ENCODE measurements at regions not wholly inside any gene's neighbourhood (a gene's known extent, or its start where the extent isn't known, plus 50 kb on each side); places are given as distances from the start of the nearest gene placed in this dataset.

DNA sequence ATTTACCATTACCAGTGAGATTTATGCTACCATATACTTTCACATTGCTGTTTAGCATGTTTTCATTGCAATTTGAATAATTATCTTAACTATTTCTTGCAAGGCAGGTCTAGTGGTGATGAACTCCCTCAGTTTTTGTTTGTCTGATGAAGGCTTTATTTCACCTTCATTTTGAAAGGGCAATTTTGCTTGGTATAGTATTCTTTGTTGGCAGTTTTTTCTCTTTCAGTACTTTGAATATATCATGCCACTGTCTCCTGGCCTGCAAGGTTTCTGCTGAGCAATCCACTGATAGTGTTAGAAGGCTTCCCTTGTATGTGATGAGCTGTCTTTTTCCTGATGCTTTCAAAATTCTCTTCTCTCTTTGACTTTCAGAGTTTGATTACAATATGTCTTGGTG lies 188.0 kb downstream of the MARCHF11 start:
- TF ChIP-seq, protein P1, sequence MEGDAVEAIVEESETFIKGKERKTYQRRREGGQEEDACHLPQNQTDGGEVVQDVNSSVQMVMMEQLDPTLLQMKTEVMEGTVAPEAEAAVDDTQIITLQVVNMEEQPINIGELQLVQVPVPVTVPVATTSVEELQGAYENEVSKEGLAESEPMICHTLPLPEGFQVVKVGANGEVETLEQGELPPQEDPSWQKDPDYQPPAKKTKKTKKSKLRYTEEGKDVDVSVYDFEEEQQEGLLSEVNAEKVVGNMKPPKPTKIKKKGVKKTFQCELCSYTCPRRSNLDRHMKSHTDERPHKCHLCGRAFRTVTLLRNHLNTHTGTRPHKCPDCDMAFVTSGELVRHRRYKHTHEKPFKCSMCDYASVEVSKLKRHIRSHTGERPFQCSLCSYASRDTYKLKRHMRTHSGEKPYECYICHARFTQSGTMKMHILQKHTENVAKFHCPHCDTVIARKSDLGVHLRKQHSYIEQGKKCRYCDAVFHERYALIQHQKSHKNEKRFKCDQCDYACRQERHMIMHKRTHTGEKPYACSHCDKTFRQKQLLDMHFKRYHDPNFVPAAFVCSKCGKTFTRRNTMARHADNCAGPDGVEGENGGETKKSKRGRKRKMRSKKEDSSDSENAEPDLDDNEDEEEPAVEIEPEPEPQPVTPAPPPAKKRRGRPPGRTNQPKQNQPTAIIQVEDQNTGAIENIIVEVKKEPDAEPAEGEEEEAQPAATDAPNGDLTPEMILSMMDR (IDR thresholded peaks at IDR 0.05): no peak
- TF ChIP-seq POLR2A (IDR thresholded peaks at IDR 0.05): no peak
